ENCODE measurements at regions not wholly inside any gene's neighbourhood (a gene's known extent, or its start where the extent isn't known, plus 50 kb on each side); places are given as distances from the start of the nearest gene placed in this dataset.
"Not testable (repeated sequence)": the region's sequence is repeated elsewhere in the genome, so short reads cannot be mapped to it uniquely, and the experiment has no call there.

- no peak for TF ChIP-seq PPARA (CRISPR knock-in tag; IDR thresholded peaks at IDR 0.05; ENCODE audit: borderline replicate concordance)
- TF ChIP-seq CSRNP3 (CRISPR knock-in tag; IDR thresholded peaks at IDR 0.05) = no peak
- no peak for TF ChIP-seq SNAI2 (CRISPR knock-in tag; IDR thresholded peaks at IDR 0.05)
- no peak for TF ChIP-seq TSHZ2 (CRISPR knock-in tag; IDR thresholded peaks at IDR 0.05)
- TF ChIP-seq ESRRG (CRISPR knock-in tag; IDR thresholded peaks at IDR 0.05) = no peak
- no peak for TF ChIP-seq TCF4 (CRISPR knock-in tag; IDR thresholded peaks at IDR 0.05; ENCODE audit: borderline replicate concordance)
- ATAC-seq = peak; percentile 56; the same call in 2 of the 3 replicates
Measured at GRCh38 chr1:224828691-224829090, 100.8 kb upstream of the DNAH14 start.

- no peak for ATAC-seq
Measured at GRCh38 chr1:224831501-224831900, 98.0 kb upstream of the DNAH14 start.

GRCh38 chr1:224839648-224840300 is 89.7 kb upstream of the DNAH14 start:
- ATAC-seq = not testable (repeated sequence)

More at GRCh38 chr1:224831501-224831900, 98.0 kb upstream of the DNAH14 start:
- TF ChIP-seq PPARA (CRISPR knock-in tag; IDR thresholded peaks at IDR 0.05; ENCODE audit: borderline replicate concordance) (no peak), ZNF565 (CRISPR knock-in tag; conservative IDR thresholded peaks at IDR 0.05; ENCODE audit: low read depth) (no peak), TCF4 (CRISPR knock-in tag; IDR thresholded peaks at IDR 0.05; ENCODE audit: borderline replicate concordance) (no peak), CSDC2 (CRISPR knock-in tag; IDR thresholded peaks at IDR 0.05) (no peak), ESRRG (CRISPR knock-in tag; IDR thresholded peaks at IDR 0.05) (no peak), ZFP3 (CRISPR knock-in tag; IDR thresholded peaks at IDR 0.05) (no peak), RARB (CRISPR knock-in tag; IDR thresholded peaks at IDR 0.05) (no peak), BACH2 (CRISPR knock-in tag; IDR thresholded peaks at IDR 0.05; ENCODE audit: borderline replicate concordance) (no peak), ISL1 (CRISPR knock-in tag; IDR thresholded peaks at IDR 0.05) (no peak), GLIS3 (CRISPR knock-in tag; IDR thresholded peaks at IDR 0.05) (no peak), ZC3H10 (CRISPR knock-in tag; IDR thresholded peaks at IDR 0.05) (no peak)

- ATAC-seq = not testable (repeated sequence)
Measured at GRCh38 chr1:224841803-224842202, 87.7 kb upstream of the DNAH14 start.

GRCh38 chr1:224846119-224846907 is 83.2 kb upstream of the DNAH14 start:
- no peak for ATAC-seq

More at GRCh38 chr1:224846119-224846907, 83.2 kb upstream of the DNAH14 start:
- TF ChIP-seq ESRRG (CRISPR knock-in tag; IDR thresholded peaks at IDR 0.05) (no peak), ZNF70 (CRISPR knock-in tag; IDR thresholded peaks at IDR 0.05) (no peak), PATZ1 (CRISPR knock-in tag; IDR thresholded peaks at IDR 0.05; ENCODE audit: borderline replicate concordance) (no peak), BACH2 (CRISPR knock-in tag; IDR thresholded peaks at IDR 0.05; ENCODE audit: borderline replicate concordance) (no peak), SNAI2 (CRISPR knock-in tag; IDR thresholded peaks at IDR 0.05) (no peak), POU6F1 (CRISPR knock-in tag; IDR thresholded peaks at IDR 0.05; ENCODE audit: borderline replicate concordance, low read depth) (no peak), ZFP30 (CRISPR knock-in tag; IDR thresholded peaks at IDR 0.05) (no peak), RARB (CRISPR knock-in tag; IDR thresholded peaks at IDR 0.05) (no peak)
